ENCODE measurements at regions not wholly inside any gene's neighbourhood (a gene's known extent, or its start where the extent isn't known, plus 50 kb on each side); places are given as distances from the start of the nearest gene placed in this dataset.
"Not testable (repeated sequence)": the region's sequence is repeated elsewhere in the genome, so short reads cannot be mapped to it uniquely, and the experiment has no call there.

DNA sequence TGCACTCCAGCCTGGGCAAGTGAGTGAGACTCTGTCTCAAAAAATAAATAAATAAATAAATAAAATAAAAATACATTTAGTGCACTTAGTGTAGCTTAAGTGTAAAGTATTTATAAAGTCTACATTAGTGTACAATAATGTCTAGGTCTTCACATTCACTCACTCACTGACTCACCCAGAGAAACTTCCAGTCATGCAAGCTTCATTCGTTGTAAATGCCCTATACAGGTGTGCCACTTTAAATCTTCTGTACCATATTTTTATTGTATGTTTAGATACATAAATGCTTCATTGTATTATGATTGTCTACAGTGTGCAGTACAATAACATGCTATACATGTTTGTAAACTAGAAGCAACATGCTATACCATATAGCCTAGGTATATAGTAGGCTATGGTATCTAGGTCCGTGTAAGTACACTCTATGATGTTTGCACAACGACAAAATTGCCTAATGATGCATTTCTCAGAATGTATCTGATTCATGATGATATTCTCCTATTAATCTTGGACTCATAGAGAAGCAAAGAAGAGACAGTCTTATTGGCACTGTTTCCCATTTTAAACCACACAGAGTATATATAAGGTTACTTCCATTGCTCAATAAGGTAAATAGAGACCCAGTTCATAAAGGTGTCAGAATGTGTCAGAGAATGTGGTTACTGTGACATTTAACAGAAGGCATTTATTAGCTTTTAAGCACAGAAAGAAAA lies 1314.9 kb downstream of the CDH11 start:
- no peak for DNase-seq (ENCODE audit: low spot score)

- DNase-seq (ENCODE audit: low spot score): no peak
These were observed 1317.7 kb downstream of the CDH11 start for GRCh38 chr16:63804126-63804525.

DNA sequence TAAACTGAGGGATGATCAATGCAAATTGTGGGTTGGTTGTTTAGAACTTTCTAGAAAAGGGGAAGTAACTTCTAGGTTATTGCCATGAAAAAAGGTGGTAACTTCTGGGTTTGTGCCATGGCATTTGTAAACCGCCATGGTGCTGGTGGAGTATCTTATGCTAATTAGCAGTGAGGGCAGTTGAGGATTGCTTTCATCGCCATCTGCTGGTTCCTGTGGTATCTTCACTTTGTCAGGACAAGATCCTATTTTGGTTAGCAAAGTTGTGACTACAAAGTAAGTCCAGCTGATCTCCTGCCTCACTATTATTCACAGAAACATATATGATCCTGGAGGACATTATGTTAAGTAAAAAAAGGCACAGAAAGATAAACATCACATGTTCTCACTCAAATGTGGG lies 1332.3 kb downstream of the CDH11 start:
- DNase-seq (ENCODE audit: low spot score): no peak

DNA sequence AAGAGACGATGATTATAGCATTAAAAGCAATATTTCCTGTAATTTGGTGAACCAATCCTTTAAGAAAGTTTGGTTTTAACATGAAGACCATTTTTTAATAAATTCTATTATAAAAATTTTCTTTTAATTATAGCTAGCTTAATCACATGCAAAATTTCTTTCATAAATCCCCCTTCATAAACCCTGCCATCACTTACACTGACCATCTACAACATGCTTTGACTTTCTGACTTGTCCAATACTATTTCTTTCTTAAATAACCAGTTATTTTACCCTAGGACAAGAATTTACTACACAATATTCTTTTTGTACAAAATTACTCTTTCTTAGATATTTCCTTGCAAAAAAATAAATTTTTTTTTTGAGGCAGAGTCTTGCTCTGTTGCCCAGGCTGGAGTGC lies 1334.8 kb downstream of the CDH11 start:
- no peak for DNase-seq (ENCODE audit: low spot score)

DNA sequence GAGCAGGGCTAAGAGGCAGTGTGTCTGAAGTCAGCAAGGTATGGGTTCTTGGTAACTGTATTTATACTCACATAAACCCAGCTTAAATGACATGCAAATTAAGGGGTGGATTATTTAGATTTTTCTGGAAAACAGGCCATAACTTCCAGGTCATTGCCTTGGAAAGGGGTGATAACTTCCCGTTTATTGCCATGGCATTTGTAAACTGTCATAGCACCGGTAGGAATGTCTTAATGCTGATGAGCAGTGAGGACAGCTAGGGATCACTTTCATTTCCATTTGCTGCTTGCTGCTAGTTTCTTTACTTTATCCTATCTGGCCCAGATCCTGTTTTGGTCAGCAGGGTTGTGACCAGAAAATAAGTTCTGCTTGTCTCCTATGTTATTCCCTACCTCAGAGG lies 1336.7 kb downstream of the CDH11 start:
- DNase-seq (ENCODE audit: low spot score): no peak

- DNase-seq (ENCODE audit: low spot score): no peak
These were observed 1345.4 kb downstream of the CDH11 start for GRCh38 chr16:63776437-63776836.

GRCh38 chr16:63776034-63776433 lies 1345.8 kb downstream of the CDH11 start:
- no peak for DNase-seq (ENCODE audit: low spot score)

DNA sequence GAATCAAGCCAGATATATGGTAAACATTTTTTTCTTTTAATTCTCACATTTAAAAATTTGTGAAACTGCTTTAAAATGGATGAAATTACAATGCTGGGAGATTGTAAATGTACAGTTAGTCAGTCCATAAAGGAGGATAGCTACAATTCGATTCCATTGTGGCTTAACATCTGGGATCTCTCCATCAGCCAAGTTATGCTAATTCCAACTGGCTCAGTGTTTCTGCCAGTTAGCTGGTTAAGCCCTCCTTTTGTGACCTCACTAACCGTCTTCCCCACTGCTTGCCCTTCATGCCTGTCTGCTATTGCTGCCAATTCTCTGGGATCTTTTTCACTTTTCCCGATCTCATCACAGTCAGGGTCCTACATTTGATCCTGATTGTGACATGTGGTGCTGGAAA lies 1347.6 kb downstream of the CDH11 start:
- no peak for DNase-seq (ENCODE audit: low spot score)

- DNase-seq (ENCODE audit: low spot score): no peak
These were observed 1352.7 kb downstream of the CDH11 start for GRCh38 chr16:63769211-63769610.

DNA sequence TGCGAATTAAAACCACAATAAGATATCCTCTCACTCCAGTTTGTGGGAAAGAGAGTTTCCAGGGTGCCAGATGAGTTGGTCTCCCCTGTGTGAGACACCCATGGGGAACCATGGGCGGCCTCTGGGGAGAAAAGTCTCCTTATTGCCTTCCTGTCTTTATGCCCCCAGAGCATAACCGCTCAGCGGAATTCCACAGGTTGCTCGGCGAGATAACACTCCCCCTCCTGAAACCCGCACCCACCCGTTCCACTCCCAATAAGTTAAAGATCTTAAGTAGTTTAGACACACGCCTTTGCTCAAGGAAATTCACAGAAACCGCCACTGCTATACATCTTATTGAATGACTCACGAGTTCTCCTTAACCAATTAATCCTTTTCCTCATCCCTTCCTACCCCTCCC lies 1361.6 kb downstream of the CDH11 start:
- DNase-seq (ENCODE audit: low spot score): not testable (repeated sequence)

DNA sequence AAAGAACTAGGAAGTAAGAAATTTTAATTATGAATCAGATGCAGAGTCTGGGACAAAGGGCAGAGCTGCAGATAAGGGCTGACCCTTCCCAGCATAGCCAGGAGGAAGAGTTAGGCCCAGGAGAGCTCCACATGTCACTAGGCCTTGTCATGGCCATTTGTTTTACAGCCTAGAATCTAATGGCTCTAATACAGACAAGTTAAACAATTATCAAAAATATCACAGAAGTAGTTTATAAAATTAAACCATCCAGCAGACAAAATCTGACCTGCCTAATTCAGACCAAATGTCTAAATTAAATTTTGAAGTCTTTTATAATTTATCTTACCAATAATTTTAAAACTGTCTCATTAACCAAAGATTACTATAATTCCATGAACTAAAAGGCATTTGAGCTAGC lies 1369.5 kb downstream of the CDH11 start:
- DNase-seq (ENCODE audit: low spot score): no peak

- no peak for DNase-seq (ENCODE audit: low spot score)
These were observed 1372.6 kb downstream of the CDH11 start for GRCh38 chr16:63749276-63749675.

DNA sequence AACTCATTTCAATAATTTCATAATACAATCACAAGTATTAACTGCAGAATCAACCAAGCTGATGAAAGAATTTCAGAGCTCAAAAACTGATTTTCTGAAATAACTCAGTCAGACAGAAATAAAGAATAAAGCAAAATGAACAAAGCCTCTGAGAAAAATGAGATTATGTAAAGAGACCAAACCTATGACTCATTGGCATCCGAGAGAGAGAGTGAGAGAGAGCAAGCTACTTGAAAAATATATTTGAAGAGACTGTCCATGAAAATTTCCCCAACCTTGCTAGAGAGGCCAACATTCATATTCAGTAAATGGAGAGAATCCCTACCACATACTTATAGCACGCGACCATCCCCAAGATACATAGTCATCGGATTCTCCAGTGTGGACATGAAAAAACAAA lies 1376.4 kb downstream of the CDH11 start:
- DNase-seq (ENCODE audit: low spot score): no peak

DNA sequence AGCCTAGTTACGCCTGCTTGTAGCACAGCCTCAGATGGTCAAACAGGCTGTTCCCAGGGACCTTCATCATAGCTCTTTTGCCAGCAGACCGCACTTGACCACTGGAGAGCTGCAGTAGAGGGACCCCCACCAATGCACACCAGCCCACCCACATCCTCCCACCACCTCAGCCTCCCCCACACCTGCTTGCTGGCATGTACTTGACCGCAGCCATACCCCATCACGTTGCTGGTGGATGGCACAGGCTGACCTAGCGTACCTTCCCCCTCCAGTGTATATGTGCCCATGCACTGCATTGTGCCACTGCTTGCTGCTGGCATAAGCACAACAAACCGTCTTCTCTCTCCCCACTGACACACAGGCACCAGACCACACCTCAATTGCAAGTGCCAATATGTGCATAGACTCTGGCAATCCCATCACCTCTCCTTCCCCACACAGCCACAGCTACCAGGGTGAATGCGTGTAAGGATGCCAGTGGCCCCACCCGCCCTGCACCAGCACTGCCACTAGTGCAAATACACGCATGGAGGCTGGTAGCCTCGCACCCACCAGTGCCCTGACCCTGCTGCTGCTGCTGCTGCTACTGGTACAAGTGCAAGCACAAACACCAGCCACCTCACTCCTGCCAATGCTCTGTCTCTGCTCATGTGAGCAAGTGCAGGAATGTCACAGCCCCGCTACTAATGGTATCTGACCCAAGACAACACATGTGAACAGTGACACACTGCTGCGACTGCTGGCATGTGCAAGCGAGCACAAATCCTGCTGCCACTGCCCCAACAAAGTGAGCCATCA lies 1377.6 kb downstream of the CDH11 start:
- no peak for DNase-seq (ENCODE audit: low spot score)

DNA sequence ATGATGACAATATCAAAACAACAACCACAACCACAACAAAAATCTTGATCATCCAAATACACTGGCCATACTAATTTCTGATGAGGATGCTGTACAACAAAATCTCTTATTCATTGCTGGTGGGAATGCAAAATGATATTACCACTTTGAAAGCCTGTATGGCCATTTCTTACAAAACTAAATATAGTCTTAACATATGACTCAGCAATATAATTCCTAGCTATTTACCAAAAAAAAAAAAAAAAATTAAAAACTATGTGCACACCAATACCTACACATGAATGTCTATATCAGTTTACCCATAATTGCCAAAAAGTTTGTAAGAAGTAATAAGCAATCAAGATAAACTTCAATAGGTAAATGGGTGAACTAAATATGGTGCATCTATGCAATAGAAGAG lies 1379.7 kb downstream of the CDH11 start:
- DNase-seq (ENCODE audit: low spot score): no peak

DNA sequence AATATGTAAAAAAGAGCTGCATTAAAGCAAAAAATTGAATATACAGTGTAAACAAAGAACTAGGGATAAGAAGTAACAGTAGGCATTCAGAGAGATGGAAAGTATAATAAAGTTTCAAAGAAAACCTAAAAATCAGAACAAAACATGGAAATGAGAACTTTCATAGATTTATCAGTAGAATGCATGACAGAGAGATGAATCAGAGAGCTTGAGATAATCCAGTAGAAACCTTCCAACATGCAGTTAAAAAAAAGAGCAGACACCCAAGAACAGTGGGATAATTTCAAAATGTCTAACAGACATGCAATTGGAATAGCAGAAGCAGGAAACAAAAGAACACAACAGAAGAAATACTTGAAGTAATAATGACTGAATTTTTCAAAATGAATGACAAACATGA lies 1384.2 kb downstream of the CDH11 start:
- DNase-seq (ENCODE audit: low spot score): no peak

DNA sequence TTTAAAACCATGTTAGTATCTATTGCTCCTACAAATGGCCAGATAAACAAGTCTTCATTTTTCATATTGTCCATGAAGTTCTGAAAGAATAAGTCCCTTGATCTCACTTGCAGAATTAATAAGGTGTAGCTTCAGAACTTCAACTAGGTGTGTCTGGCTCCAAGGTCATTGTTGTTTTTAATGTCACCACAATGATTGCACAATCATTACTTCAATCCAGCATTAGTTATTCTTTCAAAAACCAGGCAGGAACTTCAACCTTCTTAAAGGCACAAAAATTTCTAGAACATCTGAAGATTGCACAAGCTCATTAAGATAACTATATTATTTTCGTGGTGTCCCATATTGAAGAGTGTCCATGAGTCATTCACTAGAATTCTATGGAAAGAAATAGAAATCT lies 1386.4 kb downstream of the CDH11 start:
- no peak for DNase-seq (ENCODE audit: low spot score)

DNA sequence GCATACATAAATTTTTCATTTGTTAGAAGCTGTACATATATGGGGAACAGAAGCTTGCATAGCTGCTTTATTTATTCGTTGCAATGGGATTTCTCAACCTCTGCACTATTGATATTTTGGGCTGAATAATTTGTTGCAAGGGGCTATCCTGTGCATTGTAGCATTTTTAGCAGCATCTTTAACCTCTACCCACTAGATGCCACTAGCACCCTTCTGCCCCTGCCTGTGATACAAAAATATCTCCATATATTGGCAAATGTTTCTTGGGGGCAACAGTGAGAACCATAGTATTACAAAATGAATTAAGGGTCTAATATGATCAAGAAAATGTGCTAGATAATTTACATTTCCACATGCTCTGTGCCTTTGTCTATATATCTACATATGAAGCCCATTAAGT lies 1401.0 kb downstream of the CDH11 start:
- DNase-seq (ENCODE audit: low spot score): no peak

DNA sequence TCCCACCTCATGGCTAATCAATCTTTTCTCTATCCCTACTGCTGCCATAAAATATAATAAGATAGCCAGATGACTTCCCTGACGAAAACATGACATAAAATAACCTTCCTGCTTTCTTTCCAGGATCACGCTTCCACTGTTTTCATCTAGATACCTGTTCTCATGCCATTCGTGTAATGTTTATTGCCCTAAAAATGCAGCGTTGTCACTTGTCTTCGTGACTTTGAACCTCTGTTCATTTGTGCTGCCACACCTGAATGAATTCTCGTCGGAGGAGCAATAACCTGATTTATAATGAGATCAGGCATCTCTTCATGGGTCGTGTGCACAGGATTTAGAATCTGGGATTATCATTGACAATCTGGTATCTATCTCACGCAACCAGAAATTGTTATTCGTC lies 1401.9 kb downstream of the CDH11 start:
- DNase-seq (ENCODE audit: low spot score): no peak

- no peak for DNase-seq (ENCODE audit: low spot score)
These were observed 1404.1 kb downstream of the CDH11 start for GRCh38 chr16:63717806-63718205.

DNA sequence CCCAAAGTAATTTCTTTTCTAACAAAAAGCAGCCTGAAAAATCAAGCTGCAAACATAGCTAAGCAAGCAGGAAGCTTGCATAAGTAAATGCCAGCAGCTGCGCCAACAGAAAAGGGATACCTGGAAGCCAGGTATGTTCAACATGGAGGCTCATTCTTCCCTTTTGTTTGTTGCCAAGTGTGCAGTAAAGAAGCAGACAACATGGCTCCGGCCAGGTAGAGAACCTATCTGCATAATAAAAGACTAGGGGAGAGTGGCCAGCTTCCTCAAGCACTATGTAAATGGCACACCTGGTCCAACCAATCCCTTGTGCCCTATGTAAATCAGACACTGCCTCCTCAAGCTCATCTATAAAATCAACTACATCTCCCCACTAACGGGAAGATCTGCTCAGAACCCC lies 1407.0 kb downstream of the CDH11 start:
- no peak for DNase-seq (ENCODE audit: low spot score)

DNA sequence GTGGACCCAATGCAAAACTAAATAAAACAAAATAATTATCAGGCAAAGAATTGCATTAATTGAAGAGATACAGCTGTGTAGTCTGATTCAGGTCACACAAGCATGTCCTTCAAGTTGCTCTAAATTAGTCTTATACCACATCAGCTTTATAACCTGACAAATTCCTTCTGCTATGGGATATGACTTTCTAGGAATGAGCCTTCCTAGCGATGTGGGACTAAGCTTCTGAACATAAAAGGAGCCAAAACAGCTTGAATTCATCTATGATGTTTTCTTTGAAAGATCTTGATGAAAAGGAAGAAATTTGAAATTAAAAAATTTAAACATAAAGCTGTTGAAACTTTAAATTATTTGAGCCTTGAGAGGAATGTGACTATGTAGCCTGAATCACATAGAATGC lies 1409.1 kb downstream of the CDH11 start:
- DNase-seq (ENCODE audit: low spot score): no peak

- DNase-seq (ENCODE audit: low spot score): no peak
These were observed 1418.3 kb downstream of the CDH11 start for GRCh38 chr16:63703612-63704011.

Data from hematopoietic multipotent progenitor cell treated with erythropoietin and hydrocortisone succinate and interleukin-3 and kit ligand, for 17 days (in vitro differentiated cells).